Cerebellar cortex (tissue), 1 donor: ENCODE measurements at regions not wholly inside any gene's neighbourhood (a gene's known extent, or its start where the extent isn't known, plus 50 kb on each side); places are given as distances from the start of the nearest gene placed in this dataset.

Source experiments
- DNase-seq: peaks from one replicate; pipeline ENCODE4 v3.0.0-alpha.2; 2015; ENCODE audit warnings: low spot score

GRCh38 chr5:82334856-82335255, 56.7 kb upstream of the RPS23 start:
- DNase-seq, result no peak

- no peak for DNase-seq
Measured at GRCh38 chr5:82334085-82334692, 56.0 kb upstream of the RPS23 start.

- no peak for DNase-seq
Measured at GRCh38 chr5:82332886-82333615, 54.9 kb upstream of the RPS23 start.

GRCh38 chr5:82332064-82332855, 54.1 kb upstream of the RPS23 start:
- DNase-seq, result no peak

- DNase-seq, result no peak
Measured at GRCh38 chr5:82331557-82331956, 53.4 kb upstream of the RPS23 start.

GRCh38 chr5:82330530-82331270, 52.5 kb upstream of the RPS23 start:
- no peak for DNase-seq

- no peak for DNase-seq
Measured at GRCh38 chr5:82329393-82329792, 51.2 kb upstream of the RPS23 start.
